Skin of body (tissue), 1 donor: ENCODE measurements at regions not wholly inside any gene's neighbourhood (a gene's known extent, or its start where the extent isn't known, plus 50 kb on each side); places are given as distances from the start of the nearest gene placed in this dataset.
A peak's percentile ranks its signal among the peaks of the same experiment; 100 is the strongest.
"Not testable (repeated sequence)": the region's sequence is repeated elsewhere in the genome, so short reads cannot be mapped to it uniquely, and the experiment has no call there.

Experiments
- DNase-seq: peaks from one replicate; lab custom pipeline; 2025; lab: John Stamatoyannopoulos, UW

- DNase-seq = no peak
Measured at GRCh38 chr6:81625216-81625615, 127.3 kb downstream of the TENT5A start.

GRCh38 chr6:81624453-81624852 is 128.0 kb downstream of the TENT5A start:
- no peak for DNase-seq

DNA sequence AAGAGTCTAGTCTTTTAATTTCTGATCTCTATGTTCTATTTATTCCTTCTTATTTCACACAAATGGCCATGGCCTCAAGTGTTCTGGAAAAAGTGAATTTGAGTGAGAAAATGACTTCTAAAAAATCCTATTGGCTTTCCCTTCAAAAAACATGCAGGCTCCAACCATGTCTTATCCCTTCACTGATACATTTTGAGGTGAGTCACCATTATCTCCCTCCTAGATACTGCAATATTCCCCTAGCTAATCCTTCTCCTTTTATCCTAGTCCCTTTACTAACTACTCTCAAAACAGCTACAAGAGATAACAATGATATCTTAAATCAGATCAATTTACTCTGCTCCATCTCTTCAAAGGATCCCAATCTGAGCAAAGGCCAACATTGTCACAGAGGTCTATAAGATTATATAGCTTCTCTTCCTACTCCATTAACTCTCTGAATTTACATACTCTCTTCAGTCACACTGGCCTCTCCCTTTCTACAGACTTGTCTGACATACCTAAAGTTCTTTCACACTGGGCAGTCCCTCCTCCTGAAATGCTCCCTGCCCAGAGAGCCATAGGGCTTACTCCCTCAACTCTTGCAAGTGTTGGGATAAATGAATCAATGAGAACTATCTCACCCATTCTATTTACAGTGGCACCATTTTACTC is 129.2 kb downstream of the TENT5A start:
- DNase-seq = no peak

GRCh38 chr6:81621816-81622395 is 130.6 kb downstream of the TENT5A start:
- no peak for DNase-seq

DNA sequence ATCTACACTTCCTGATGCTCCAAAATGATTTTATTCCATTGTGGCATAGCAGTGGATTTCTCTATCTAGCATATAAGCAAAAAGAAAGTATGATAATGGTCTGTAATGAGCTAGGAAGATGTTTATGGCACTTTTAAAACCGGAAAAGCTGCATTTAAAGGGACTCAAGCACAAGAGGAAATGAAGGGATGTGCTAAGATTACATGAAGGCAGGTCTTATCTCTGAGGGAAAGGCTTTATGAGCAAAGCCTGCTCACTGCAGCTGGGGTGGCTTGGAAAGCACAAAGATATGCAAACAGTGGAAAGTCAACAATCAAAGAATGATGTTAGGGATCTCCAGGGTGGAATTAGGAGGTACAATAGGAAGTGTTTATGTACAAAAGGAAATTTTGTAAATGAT is 138.2 kb downstream of the TENT5A start:
- no peak for DNase-seq

GRCh38 chr6:81613606-81614005 is 138.9 kb downstream of the TENT5A start:
- peak; percentile 7 for DNase-seq

- no peak for DNase-seq
Measured at GRCh38 chr6:81612136-81612535, 140.3 kb downstream of the TENT5A start.

DNA sequence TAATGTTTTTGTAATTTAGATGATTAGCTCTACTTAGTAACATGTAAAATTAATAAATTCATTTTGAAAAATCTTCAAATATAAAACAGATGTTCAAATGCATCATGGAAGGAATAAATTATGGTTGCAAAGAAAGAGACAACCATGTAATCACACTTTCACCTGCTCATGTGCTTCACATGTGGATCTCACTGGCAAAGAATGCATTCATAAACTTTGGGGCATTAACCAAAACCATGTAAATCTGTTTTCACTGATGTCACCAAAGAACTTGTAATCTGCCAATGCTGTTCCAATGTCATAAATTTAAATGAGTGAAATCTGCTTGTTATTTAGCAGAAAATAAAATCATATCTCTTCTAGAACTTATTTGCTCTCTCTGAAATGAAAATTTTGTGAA is 142.7 kb downstream of the TENT5A start:
- peak; percentile 65 for DNase-seq

DNA sequence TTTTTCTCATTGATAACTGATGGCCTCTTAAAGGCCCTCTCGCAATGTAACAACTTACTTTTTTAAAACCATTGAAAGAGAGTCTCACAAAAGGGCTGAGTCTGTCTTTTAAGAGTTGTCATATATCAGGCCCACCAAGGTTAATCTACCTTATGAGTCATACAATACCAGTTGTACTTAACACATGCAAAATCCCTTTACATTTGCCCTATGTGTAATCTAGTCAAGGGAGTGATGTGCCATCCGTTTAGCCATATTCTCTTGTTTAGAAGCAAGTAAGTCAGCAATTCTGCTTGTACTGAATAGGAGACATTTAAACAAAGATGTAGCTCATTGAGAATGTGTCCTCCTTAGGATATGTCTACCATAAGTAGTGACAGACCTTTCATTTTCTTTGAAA is 143.7 kb downstream of the TENT5A start:
- DNase-seq = no peak

- DNase-seq = no peak
Measured at GRCh38 chr6:81606965-81607381, 145.5 kb downstream of the TENT5A start.

GRCh38 chr6:81605526-81605925 is 147.0 kb downstream of the TENT5A start:
- DNase-seq = no peak

DNA sequence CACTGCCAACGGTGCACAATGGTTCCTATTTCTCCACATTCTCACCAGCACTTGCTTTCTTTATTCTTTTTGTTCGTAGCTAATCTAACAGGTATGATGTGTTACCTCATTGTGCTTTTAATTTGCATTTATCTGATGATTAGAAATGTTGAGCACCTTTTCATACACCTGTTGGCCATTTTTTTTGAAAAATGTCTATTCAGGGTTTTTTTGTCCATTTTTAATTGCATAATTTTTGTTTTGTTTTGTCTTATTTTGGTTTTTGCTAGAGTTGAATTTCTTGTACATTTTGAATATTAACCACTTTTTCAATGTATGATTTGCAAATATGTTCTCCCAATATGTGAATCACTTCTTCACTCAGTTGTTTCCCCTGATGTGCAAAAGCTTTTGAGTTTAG is 150.6 kb downstream of the TENT5A start:
- DNase-seq = no peak

- DNase-seq = not testable (repeated sequence)
Measured at GRCh38 chr6:81600488-81600887, 152.0 kb downstream of the TENT5A start.

DNA sequence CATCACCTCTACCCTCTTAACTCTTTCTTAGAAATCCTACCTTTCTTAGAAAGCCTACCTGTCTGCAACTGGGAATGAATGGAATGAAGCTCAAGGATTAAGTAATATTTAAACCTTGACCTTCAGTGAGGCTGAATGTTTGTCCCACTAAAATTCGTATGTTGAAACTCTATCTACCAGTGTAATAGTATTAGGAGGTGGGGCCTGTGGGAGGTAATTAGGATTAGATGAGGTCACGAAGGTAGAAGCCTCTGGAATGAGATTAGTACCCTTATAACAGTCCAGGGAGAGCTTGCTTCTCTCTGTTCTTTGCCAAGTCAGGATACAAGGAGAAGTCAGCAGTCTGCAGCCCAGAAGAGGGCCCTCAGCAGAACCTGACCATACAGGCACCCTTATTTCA is 158.0 kb downstream of the TENT5A start:
- no peak for DNase-seq

- DNase-seq = no peak
Measured at GRCh38 chr6:81590314-81590691, 162.2 kb downstream of the TENT5A start.

DNA sequence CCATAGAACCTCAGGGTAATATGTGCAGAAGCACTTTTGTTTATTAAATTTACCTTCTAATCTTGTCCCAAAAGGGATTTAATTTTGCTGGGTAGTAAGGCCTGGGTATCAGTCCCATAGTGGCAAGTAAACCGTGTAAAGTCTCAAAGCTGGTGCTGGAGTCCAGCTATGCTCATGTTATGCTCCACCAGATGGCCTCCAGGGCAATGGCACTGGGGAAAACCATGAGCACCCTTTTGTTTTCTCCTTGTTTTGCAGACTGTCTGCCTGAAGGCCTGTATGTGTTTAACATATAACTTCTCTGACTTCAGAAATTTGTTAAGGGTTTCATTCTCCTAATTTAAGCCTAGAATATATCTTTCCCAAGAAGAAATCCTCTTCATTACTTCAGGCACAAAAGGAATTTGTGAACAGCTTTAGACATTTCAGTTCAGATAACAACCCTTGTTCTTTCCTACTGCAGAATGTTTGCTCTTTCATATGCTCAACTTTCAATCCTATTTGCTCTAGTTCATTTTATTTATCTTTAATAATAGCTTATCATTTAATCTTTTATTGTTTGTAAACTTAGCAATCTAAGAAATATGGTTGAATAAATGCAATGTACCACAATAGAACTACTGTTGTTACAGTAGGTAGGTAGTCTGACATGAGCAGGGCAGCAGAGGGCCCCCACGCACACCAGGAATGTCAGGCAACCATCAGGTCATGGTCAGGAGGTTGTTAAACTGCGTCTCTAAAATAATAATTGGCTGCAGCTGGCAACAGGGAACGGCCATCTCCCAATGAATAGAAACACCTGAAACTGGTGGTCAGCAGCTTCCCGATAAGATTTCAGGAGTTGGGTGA is 162.8 kb downstream of the TENT5A start:
- DNase-seq = no peak

DNA sequence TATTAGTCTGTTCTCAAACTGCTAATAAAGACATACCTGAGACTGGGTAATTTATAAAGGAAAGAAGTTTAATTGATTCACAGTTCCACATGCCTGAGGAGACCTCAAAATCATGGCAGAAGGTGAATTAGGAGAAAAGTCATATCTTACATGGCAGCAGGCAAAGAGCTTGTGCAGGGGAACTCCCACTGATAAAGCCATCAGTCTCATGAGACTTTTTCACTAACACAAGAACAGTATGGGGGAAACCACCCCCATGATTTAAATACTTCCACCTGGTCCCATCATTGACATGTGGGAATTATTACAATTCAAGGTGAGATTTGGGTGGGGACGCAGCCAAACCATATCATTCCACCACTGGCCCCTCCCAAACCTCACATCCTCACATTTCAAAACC is 166.8 kb downstream of the TENT5A start:
- not testable (repeated sequence) for DNase-seq

DNA sequence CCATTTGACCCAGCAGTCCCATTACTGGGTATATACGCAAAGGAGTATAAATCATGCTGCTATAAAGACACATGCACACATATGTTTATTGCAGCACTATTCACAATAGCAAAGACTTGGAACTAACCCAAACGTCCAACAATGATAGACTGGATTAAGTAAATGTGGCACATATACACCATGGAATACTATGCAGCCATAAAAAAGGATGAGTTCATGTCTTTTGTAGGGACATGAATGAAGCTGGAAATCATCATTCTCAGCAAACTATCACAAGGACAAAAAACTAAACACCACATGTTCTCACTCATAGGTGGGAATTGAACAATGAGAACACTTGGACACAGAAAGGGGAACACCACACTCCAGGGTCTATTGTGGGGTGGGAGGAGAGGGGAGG is 168.3 kb downstream of the TENT5A start:
- DNase-seq = not testable (repeated sequence)

DNA sequence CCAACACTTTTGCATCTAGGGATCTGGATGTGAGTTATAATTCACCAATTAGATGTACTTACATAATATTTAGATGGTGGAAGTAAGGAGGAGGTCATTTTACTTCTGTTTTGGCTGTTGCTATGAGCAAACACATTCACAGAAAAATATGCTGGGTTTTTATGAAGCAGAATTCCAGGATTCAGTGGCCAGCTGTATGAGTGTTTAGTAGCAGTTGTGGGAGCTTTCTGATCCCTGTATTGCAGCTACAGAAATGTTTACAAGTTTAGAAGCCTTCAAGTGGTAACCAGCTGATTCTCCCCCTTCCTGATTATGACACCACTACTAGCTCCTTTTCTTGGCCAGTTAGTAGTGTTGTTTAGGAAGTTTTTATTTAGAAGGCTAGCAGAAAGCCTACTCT is 177.0 kb downstream of the TENT5A start:
- DNase-seq = peak; percentile 43

GRCh38 chr6:81572020-81572419 is 180.5 kb downstream of the TENT5A start:
- DNase-seq = peak; percentile 44

DNA sequence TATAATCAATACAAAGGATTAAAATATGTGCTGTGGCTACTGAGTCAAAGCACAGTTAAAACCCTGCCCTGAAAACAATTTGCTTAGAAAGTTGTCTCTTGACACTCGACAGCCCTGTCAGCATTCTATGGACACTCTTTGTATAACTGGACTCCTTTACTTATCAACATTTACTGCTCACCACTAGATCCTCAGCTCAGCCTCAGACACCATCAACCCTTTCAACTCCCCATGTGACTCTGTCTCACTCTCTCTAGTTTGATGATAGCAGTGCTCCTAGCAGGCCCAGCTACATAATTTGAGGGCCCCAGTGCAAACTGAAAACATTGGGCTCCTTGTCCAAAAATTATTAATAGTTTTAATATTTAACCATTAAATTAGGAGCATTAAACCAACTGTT is 181.8 kb downstream of the TENT5A start:
- no peak for DNase-seq

- no peak for DNase-seq
Measured at GRCh38 chr6:81568973-81569372, 183.5 kb downstream of the TENT5A start.

GRCh38 chr6:81565071-81565470 is 187.4 kb downstream of the TENT5A start:
- DNase-seq = no peak
